ENCODE measurements at regions not wholly inside any gene's neighbourhood (a gene's known extent, or its start where the extent isn't known, plus 50 kb on each side); places are given as distances from the start of the nearest gene placed in this dataset.

DNA sequence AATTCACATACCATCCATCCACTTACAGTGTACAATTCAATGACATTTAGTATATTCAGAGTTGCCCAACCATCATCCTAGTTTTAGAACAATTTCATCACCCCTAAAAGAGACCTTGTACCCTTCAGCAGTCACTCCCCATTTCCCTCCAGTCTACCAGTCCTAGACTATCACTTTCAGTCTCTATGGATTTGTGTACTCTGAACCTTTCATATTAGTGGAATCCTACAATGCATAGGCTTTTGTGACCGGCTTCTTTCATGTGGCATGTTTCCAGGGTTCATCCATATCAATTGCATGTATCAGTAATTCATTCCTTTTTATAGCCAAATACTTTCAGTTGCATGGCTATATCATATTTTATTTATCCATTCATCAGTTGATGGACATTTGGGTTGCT lies 53.5 kb upstream of the SEMA3E start:
- TF ChIP-seq POLR2A (IDR thresholded peaks at IDR 0.05; ENCODE audit: low read depth, low read length) (no peak), TAF1 (IDR thresholded peaks at IDR 0.05; ENCODE audit: borderline replicate concordance, low read depth, low read length) (no peak)

All from GM12892 (cell line).